HG02870 (cell line): ENCODE measurements at regions not wholly inside any gene's neighbourhood (a gene's known extent, or its start where the extent isn't known, plus 50 kb on each side); places are given as distances from the start of the nearest gene placed in this dataset.
"Not testable (repeated sequence)": the region's sequence is repeated elsewhere in the genome, so short reads cannot be mapped to it uniquely, and the experiment has no call there.

ENCODE experiments used
- ATAC-seq: cut with Tn5 transposase; IDR thresholded peaks from one replicate; pipeline ENCODE4 v1.9.1; 2021; ENCODE audit warnings: mild to moderate bottlenecking, moderate library complexity; ENCODE audit not compliant: unreplicated experiment

DNA sequence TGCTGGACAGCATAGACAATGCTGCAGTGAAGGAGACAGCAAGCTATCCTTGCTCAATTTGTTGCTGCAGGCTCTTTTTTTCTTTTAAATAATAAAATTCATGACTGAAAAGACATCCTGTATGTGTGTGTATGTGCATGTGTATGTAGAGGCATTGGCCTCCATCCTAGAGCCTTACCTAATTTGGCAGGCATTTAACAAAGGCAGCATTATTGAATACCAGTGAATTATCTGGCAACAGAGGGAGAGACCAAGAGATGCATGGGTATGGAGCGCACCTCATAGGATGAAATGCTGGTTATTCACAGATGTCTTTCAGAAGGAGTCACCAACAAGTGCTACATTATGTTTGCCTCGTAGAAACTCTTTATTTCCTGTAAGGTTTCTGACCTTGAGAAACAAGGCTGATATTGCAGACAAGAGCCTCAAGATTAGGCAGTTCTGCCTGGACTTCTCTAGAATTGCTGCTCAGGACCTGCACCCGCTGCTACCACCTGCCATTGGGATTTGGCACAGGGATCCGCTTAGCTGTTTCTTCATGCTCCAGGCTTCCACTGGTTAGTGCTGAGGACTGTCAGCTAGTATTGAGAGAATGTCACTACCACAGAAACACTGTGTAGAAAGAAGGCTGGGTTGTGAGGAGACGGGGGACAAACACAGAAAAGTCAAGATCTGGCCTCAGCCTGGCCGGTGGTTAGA is 247.7 kb upstream of the RFX3 start:
- no peak for ATAC-seq

DNA sequence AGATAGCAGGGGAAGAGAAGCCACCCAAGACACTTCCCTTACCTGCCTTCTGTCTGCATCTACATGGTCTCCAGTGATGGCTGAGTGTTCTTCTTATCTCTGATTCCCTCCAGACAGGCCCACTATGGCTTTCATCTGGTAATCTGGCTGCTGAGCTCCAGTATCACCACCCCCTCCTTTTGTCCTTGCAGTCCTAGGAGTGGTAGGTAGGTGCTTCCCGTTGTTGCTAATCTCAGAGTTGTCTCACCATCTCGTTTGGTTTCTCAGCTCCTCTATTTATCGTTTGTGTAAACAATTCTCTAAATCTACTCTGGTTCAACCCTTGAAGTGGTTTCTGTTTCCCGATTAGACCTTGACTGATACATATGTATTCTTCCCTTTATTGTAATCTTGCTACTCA is 243.8 kb upstream of the RFX3 start:
- ATAC-seq = no peak

DNA sequence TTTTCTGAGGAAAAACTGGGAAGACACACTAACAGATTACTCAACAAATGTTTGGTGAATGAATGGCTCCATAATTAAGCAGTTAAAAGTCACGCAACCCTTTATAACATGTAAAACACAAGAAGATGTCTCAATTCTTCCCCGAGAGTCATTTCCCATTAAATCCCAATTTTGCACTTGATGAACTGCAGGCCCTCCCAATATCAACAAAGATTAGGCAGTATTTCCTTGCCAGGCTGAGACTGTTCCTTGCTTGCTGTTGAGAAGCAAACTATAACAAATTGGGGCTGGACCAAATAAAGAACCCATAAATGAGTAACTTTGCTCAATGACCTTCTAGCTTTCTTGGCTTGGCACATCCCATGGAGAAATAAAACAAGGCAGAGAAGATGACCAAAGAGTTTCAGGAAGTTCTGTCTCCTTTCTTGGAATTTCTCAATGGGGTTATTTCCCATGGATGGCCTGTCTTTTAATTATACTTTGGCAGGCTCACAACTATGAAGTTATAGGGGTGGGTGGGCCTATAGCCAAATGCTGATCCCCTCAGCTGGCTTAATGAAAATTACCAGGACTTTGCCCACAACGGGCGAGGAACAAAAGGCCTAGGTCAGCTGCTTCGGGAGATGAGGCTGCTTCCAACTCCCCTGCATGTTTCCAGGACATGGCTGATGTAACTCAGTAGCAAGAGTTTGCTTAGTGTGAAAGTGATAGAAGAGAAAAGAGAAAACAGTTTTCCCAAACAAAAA is 243.1 kb upstream of the RFX3 start:
- ATAC-seq = no peak

DNA sequence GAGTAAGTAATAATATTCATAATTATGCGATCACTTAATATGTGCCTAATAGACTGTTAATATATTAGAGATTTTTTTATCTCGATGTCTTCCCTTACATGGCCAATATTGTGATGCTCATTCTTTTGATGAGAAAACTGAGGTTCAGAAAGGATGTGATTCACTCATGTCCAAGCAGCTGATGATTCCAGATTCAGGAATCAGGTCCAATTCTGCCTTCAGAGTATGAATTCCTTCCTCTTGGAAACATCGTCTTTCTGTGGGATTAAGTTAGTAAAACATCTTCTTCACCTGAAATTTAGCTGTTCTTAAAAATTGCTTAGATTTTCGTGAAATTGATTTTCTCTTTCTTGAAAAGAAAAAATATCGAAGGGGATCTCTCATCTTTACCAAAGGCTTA is 242.5 kb upstream of the RFX3 start:
- ATAC-seq = no peak

DNA sequence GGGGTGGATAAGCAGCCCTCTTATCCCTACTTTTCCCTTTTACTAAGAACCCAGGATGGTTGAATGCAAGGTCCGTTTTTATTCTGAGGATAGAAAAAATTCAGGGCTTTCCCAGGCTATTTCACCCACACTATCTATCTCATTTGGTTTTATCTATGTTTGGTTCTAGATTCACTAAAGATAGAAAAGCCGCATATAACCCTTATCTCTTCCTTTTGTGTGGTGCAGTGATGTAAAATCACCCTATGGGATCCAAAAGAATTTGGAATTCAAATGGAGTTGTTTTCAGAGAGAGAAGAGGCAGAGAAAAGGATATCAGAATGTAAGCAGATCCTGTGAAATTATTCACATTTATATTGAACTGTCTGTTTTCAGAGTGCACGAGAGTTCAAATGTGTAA is 236.3 kb upstream of the RFX3 start:
- ATAC-seq = no peak

GRCh38 chr9:3760031-3760430 is 234.2 kb upstream of the RFX3 start:
- no peak for ATAC-seq

DNA sequence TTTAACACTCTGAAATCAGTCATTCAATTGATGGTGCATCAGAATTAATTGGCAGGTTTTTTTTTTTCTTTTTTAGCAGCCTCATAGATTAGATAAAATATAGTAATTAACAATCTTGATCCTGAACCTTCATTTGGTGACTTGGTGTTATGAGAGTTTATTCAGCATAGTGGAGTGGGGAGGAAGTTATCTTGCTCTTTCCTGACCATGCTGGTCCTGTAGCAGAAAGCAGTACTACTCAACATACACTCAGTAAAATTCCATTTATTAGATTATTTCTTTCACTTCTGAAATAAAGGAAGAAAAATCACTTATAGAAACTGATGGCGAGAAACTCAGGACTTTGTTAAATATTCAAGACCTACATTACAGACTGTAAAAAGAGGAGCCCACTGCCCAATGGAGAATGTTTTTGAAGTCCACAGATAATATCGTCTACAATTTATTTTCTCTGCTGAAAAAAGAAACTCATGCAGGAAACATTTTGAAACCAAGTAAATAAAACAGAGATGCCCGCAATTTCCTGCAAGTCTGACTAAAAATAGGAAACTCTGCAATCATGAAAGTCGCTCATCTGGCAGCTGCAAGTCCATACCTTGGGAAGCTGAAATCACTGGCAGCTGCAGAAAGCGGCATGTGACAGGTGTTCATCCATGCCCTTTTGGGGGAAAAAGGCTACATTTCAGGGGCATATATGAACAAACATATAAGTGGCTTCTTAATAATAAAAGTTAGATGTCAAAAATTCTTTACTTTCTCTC is 233.2 kb upstream of the RFX3 start:
- no peak for ATAC-seq

DNA sequence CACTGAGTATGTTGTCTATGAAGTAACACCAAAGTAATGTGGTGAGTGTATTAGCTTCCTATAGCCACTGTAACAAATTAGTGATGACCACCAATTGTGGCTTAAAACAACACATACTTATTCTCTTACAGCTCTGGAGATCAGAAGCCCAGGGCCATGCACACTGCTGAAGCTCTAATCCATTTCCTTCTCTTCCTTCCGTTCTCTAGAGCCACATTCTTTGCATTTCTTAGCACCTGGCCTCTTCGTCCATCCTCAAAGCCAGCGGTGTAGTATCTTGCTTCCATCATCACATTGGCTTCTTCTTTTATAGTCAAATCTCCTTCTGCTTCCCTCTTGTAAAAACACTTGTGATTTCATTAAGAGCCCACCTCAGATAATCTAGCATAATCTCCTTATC is 230.3 kb upstream of the RFX3 start:
- no peak for ATAC-seq

- no peak for ATAC-seq
These were observed 225.4 kb upstream of the RFX3 start for GRCh38 chr9:3751125-3751758.

- no peak for ATAC-seq
These were observed 224.5 kb upstream of the RFX3 start for GRCh38 chr9:3750321-3750720.

- ATAC-seq = no peak
These were observed 220.8 kb upstream of the RFX3 start for GRCh38 chr9:3746296-3747275.

- no peak for ATAC-seq
These were observed 218.2 kb upstream of the RFX3 start for GRCh38 chr9:3743901-3744413.

DNA sequence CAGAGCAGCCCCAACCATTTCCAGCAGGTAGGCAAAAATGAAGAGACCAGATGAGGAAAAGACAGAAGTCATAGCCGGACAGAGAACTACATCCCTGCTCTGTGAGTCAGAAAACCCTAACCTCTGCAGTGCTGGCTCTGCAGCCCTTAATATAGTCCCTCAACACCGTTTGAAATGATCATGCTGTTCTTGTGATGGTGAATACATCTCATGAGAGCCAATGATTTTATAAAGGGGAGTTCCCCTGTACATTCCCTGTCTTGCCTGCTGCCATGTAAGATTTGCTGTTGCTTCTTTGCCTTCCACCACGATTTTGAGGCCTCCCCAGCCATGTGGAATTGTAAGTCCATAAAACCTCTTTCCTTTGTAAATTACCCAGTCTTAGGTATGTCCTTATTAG is 216.8 kb upstream of the RFX3 start:
- ATAC-seq = no peak

DNA sequence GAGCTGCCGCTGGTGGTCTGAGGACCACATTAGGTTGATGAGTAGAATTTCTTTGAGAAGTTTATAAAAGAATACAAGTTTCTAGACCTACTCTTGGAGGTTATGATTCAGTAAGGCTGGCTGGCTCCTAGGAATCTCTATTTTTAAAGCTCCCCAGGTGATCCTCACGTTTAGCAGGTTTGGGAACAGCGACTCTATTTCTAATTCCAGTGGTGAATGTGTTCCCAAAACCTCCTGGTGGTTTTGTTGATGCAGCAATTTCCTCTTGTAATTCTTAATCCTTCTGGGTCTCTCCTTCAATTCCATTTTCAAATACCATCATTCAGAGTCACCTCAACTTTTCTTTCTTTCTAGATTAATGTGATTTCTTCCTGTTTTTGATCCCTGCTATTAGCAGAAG is 215.9 kb upstream of the RFX3 start:
- no peak for ATAC-seq

- no peak for ATAC-seq
These were observed 215.1 kb upstream of the RFX3 start for GRCh38 chr9:3740690-3741419.

- no peak for ATAC-seq
These were observed 210.4 kb upstream of the RFX3 start for GRCh38 chr9:3736161-3736560.

GRCh38 chr9:3735251-3735650 is 209.4 kb upstream of the RFX3 start:
- ATAC-seq = no peak

DNA sequence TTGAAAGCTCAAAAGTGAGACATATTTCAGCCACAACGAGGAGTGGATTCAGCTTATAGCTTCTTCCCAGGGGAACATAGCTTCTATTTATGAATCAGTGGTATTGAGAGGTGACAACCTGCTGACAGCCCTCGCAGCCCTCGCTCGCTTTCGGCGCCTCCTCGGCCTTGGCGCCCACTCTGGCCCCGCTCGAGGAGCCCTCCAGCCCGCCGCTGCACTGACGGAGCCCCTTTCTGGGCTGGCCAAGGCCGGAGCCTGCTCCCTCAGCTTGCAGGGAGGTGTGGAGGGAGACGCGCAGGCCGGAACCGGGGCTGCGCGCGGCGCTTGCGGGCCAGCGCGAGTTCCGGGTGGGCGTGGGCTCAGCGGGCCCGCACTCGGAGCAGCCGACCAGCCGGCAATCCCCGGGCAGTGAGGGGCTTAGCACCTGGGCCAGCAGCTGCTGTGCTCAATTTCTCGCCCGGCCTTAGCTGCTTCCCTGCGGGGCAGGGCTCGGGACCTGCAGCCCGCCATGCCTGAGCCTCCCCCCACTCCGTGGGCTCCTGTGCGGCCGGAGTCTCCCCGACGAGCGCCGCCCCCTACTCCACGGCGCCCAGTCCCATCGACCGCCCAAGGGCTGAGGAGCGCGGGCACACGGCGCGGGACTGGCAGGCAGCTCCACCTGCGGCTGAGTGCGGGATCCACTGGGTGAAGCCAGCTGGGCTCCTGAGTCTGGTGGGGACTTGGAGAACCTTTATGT is 207.9 kb upstream of the RFX3 start:
- ATAC-seq = not testable (repeated sequence)

DNA sequence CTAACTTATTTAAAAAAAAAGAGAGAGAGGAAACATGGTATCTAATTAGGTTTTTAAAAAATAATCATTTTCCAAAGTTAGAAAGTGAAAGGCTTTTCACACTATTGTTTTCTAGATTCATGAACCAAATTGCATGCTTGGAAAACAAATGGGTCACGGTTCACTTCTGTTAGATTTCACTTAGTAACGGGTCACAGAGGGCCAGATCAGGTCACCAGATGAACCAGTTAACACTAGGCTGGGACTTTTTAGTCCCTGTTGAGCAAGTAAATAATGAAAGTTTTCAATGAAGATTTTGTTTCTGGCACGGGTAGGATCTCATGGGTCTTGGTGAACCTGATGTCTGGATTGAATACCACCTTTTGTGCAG is 207.2 kb upstream of the RFX3 start:
- no peak for ATAC-seq
